Neural progenitor cell (in vitro differentiated cells): ENCODE measurements at regions not wholly inside any gene's neighbourhood (a gene's known extent, or its start where the extent isn't known, plus 50 kb on each side); places are given as distances from the start of the nearest gene placed in this dataset.

Experiments
- EZH2 ChIP-seq: fragments of 200-600 bp; sonication (generic); IDR thresholded peaks from 2 replicates; pipeline ENCODE4 v1.6.1; 2017; ENCODE audit warnings: antibody characterized with exemption, mild to moderate bottlenecking, moderate library complexity
- TF ChIP-seq, protein P1 (sequence below): fragments of 200-600 bp; sonication (generic); IDR thresholded peaks from 2 replicates; pipeline ENCODE4 v1.5.1; 2017; ENCODE audit warnings: antibody characterized with exemption, mild to moderate bottlenecking

DNA sequence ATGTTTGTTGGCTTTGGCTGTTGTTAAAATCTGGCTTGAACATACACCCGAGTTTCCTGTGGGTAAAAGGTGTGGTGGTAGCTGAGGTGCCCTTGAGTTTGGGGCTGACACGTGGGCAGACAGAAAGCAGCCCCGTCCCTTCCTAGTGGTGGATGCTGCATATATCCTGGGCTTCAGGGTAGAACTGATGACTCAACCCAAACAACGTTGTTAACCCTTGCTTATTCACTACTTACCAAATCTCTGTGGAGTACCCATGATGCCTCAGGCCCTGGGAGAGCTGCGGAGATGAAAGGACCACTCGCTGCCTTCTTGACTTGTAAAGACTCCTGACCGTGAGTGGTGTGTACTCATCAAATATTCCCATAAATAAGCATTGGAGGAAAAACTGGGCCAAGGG lies 245.1 kb downstream of the RAB11FIP2 start:
- TF ChIP-seq EZH2: no peak
- TF ChIP-seq, protein P1, sequence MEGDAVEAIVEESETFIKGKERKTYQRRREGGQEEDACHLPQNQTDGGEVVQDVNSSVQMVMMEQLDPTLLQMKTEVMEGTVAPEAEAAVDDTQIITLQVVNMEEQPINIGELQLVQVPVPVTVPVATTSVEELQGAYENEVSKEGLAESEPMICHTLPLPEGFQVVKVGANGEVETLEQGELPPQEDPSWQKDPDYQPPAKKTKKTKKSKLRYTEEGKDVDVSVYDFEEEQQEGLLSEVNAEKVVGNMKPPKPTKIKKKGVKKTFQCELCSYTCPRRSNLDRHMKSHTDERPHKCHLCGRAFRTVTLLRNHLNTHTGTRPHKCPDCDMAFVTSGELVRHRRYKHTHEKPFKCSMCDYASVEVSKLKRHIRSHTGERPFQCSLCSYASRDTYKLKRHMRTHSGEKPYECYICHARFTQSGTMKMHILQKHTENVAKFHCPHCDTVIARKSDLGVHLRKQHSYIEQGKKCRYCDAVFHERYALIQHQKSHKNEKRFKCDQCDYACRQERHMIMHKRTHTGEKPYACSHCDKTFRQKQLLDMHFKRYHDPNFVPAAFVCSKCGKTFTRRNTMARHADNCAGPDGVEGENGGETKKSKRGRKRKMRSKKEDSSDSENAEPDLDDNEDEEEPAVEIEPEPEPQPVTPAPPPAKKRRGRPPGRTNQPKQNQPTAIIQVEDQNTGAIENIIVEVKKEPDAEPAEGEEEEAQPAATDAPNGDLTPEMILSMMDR: no peak
